SU-DHL-6 (cell line): ENCODE measurements at regions not wholly inside any gene's neighbourhood (a gene's known extent, or its start where the extent isn't known, plus 50 kb on each side); places are given as distances from the start of the nearest gene placed in this dataset.

Source experiments
- H2AFZ ChIP-seq: fragments of 200-600 bp; sonication (generic); 2 replicates; pipeline ENCODE4 v1.6.1; 2014; ENCODE audit warnings: low read depth, mild to moderate bottlenecking, moderate library complexity, mixed read lengths, antibody characterized with exemption, low read length; ENCODE audit not compliant: severe bottlenecking
- H3F3A ChIP-seq: fragments of 200-600 bp; shearing (Covaris generic); 2 replicates; pipeline ENCODE4 v1.6.0; 2016; ENCODE audit warnings: antibody characterized with exemption, mild to moderate bottlenecking; ENCODE audit not compliant: insufficient read depth
- H3K27ac ChIP-seq: fragments of 200-600 bp; sonication (generic); 2 replicates; pipeline ENCODE4 v1.5.1; 2016; ENCODE audit warnings: low read depth, mild to moderate bottlenecking, low read length, moderate library complexity, mixed read lengths
- H3K27me3 ChIP-seq: fragments of 200-600 bp; sonication (generic), shearing (Covaris generic); 2 replicates; pipeline ENCODE4 v1.6.0; 2014; ENCODE audit warnings: mild to moderate bottlenecking, low read length
- H3K36me3 ChIP-seq: fragments of 200-600 bp; sonication (generic); 2 replicates; pipeline ENCODE4 v1.6.1; 2014; ENCODE audit warnings: mild to moderate bottlenecking, low read length, mixed read lengths
- H3K4me2 ChIP-seq: fragments of 300-600, 200-600 bp; shearing (Covaris generic), sonication (generic); 2 replicates; pipeline ENCODE4 v1.6.0; 2014; ENCODE audit warnings: low read length, low read depth, mild to moderate bottlenecking; ENCODE audit not compliant: poor library complexity, severe bottlenecking
- H3K4me3 ChIP-seq: fragments of 200-600 bp; sonication (generic); 2 replicates; pipeline ENCODE4 v1.5.1; 2014; ENCODE audit warnings: antibody characterized with exemption, low read length, mild to moderate bottlenecking, mixed read lengths; ENCODE audit not compliant: insufficient read depth, poor library complexity, severe bottlenecking
- H3K79me2 ChIP-seq: fragments of 200-600 bp; sonication (generic); 2 replicates; pipeline ENCODE4 v1.6.1; 2014; ENCODE audit warnings: mild to moderate bottlenecking, low read length, moderate library complexity; ENCODE audit not compliant: insufficient read depth
- H3K9ac ChIP-seq: fragments of 200-600 bp; sonication (generic); 2 replicates; pipeline ENCODE4 v1.7.0; 2014; ENCODE audit warnings: mild to moderate bottlenecking, low read length
- H3K9me2 ChIP-seq: fragments of 200-600 bp; sonication (generic); replicated peaks from 2 replicates; pipeline ENCODE4 v1.6.1; 2014; ENCODE audit warnings: low read length; ENCODE audit not compliant: insufficient read depth
- H3K9me3 ChIP-seq: fragments of 200-600 bp; sonication (generic); 2 replicates; pipeline ENCODE4 v1.6.1; 2014; ENCODE audit warnings: low read length, mixed read lengths; ENCODE audit not compliant: insufficient read depth
- H4K20me1 ChIP-seq: fragments of 200-600 bp; sonication (generic); 2 replicates; pipeline ENCODE4 v1.6.1; 2014; ENCODE audit warnings: low read depth, mild to moderate bottlenecking, antibody characterized with exemption, low read length, moderate library complexity, mixed read lengths
- EZH2phosphoT487 ChIP-seq: fragments of 200-600 bp; sonication (generic), shearing (Covaris generic); conservative IDR thresholded peaks from 2 replicates; pipeline ENCODE4 v1.6.1; 2018; ENCODE audit warnings: mild to moderate bottlenecking, antibody characterized with exemption, low read length, moderate library complexity, mixed read lengths
- TF ChIP-seq, protein P1 (sequence below): fragments of 200-600 bp; sonication (generic); IDR thresholded peaks from one replicate; pipeline ENCODE4 v1.5.1; 2017; ENCODE audit warnings: antibody characterized with exemption, mild to moderate bottlenecking, low read length, moderate library complexity; ENCODE audit not compliant: insufficient read depth, poor library complexity, severe bottlenecking

- Histone ChIP-seq H3K9me2 (no peaks in the 10 kb centered on the region), H3F3A (peaks cover 16% of the 10 kb centered on the region; the same call in 1 of the 2 replicates), H3K4me3 (no peak overlapping the region), H3K4me2 (no peak overlapping the region), H3K79me2 (no peaks in the 10 kb centered on the region), H3K9me3 (no peaks in the 10 kb centered on the region), H3K36me3 (no peaks in the 10 kb centered on the region), H3K9ac (no peak overlapping the region), H3K27ac (no peak overlapping the region), H2AFZ (no peak overlapping the region), H3K27me3 (no peaks in the 10 kb centered on the region), H4K20me1 (no peaks in the 10 kb centered on the region)
- TF ChIP-seq, protein P1, sequence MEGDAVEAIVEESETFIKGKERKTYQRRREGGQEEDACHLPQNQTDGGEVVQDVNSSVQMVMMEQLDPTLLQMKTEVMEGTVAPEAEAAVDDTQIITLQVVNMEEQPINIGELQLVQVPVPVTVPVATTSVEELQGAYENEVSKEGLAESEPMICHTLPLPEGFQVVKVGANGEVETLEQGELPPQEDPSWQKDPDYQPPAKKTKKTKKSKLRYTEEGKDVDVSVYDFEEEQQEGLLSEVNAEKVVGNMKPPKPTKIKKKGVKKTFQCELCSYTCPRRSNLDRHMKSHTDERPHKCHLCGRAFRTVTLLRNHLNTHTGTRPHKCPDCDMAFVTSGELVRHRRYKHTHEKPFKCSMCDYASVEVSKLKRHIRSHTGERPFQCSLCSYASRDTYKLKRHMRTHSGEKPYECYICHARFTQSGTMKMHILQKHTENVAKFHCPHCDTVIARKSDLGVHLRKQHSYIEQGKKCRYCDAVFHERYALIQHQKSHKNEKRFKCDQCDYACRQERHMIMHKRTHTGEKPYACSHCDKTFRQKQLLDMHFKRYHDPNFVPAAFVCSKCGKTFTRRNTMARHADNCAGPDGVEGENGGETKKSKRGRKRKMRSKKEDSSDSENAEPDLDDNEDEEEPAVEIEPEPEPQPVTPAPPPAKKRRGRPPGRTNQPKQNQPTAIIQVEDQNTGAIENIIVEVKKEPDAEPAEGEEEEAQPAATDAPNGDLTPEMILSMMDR = no peak
- TF ChIP-seq EZH2phosphoT487 = no peak
Measured at GRCh38 chr16:10333321-10334032, 52.4 kb upstream of the ATF7IP2 start.

DNA sequence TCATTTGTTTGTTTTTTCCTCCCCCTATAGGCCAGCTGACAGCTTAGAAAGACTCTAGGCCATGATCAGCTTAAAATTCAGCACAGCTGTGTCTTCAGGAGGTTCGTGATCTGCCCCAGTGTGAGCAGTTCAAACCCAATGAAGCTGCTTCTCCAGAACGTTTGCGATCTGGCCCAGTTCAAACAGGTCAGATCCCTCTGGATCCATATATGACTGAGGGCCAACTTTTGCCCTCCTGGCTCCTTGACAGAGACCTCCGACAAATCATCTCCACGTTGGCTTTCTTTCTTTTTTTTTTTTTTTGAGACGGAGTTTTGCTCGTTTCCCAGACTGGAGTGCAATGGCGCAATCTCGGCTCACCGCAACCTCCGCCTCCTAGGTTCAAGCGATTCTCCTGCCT is 50.2 kb upstream of the ATF7IP2 start:
- H2AFZ ChIP-seq = no peak overlapping the region
- H3K4me2 ChIP-seq = no peak overlapping the region
- H4K20me1 ChIP-seq = no peaks in the 10 kb centered on the region
- no peak overlapping the region for H3K4me3 ChIP-seq
- no peaks in the 10 kb centered on the region for H3K9me2 ChIP-seq
- H3F3A ChIP-seq = peaks cover 5% of the 10 kb centered on the region; the same call in 1 of the 2 replicates
- no peaks in the 10 kb centered on the region for H3K79me2 ChIP-seq
- H3K36me3 ChIP-seq = no peaks in the 10 kb centered on the region
- no peak overlapping the region for H3K27ac ChIP-seq
- no peaks in the 10 kb centered on the region for H3K27me3 ChIP-seq
- TF ChIP-seq, protein P1 = no peak
- TF ChIP-seq EZH2phosphoT487 = no peak
- no peak overlapping the region for H3K9ac ChIP-seq
- H3K9me3 ChIP-seq = peaks cover 9% of the 10 kb centered on the region; the same call in 1 of the 2 replicates
